Panc1 (cell line): ENCODE measurements at regions not wholly inside any gene's neighbourhood (a gene's known extent, or its start where the extent isn't known, plus 50 kb on each side); places are given as distances from the start of the nearest gene placed in this dataset.

Source experiments
- ATAC-seq: fragments of 200-7000 bp; cut with Tn5 transposase; 2 replicates; pipeline ENCODE4 v1.9.1; 2020; ENCODE audit warnings: mild to moderate bottlenecking, moderate library complexity
- BruUV-seq: library from RNA; stranded (reverse); fragments of 400-500 nt; replicated peaks from 2 replicates; lab custom pipeline; 2021; lab: Mats Ljungman, UMichigan
- CTCF ChIA-PET: fragments of 300-600 bp; sonication (Branson Sonifier 250); formaldehyde crosslinking; loops from one replicate; lab custom pipeline; 2022; ENCODE audit warnings: antibody characterized with exemption; lab: Charles Lee
- POLR2A ChIA-PET: fragments of 300-600 bp; sonication (Branson Sonifier 250); formaldehyde crosslinking; loops from one replicate; lab custom pipeline; 2022; ENCODE audit warnings: antibody characterized with exemption; lab: Charles Lee
- DNase-seq: peaks from one replicate; pipeline ENCODE4 v3.0.0-alpha.2; 2010; ENCODE audit warnings: low read depth, low spot score
- H3K27ac ChIP-seq: 2 replicates; pipeline ENCODE4 v1.5.1; 2011; ENCODE audit warnings: mild to moderate bottlenecking, low read length, inconsistent platforms
- H3K27me3 ChIP-seq: fragments of 200-500 bp; sonication (Bioruptor generic); 2 replicates; pipeline ENCODE4 v1.6.0; 2014; ENCODE audit warnings: low read length, inconsistent platforms; ENCODE audit not compliant: control insufficient read depth, insufficient read depth
- H3K36me3 ChIP-seq: fragments of 200-500 bp; sonication (Bioruptor generic); 2 replicates; pipeline ENCODE4 v1.5.1; 2014; ENCODE audit warnings: inconsistent platforms, mild to moderate bottlenecking, low read length, moderate library complexity; ENCODE audit not compliant: control insufficient read depth, insufficient read depth
- H3K4me1 ChIP-seq: 2 replicates; pipeline ENCODE4 v1.5.1; 2011; ENCODE audit warnings: inconsistent platforms, mild to moderate bottlenecking, low read length, moderate library complexity; ENCODE audit not compliant: control insufficient read depth, insufficient read depth
- H3K4me3 ChIP-seq, 2 experiments: 2 replicates each; pipeline ENCODE4 v1.5.1; 2011 to 2012; ENCODE audit warnings: low read depth in 2 of 2, low read length in 2 of 2, mild to moderate bottlenecking in 2 of 2, inconsistent platforms in 1 of 2, moderate library complexity in 1 of 2
- H3K9me3 ChIP-seq: fragments of 200-500 bp; sonication (Bioruptor generic); 2 replicates; pipeline ENCODE4 v1.5.1; 2014; ENCODE audit warnings: low read depth, mild to moderate bottlenecking, inconsistent platforms, low read length, moderate library complexity; ENCODE audit not compliant: control insufficient read depth, insufficient read depth
- CTCF ChIP-seq: fragments of 450-650 bp; IDR thresholded peaks from 2 replicates; pipeline ENCODE4 v1.5.1; 2017; ENCODE audit warnings: mild to moderate bottlenecking
- POLR2AphosphoS5 ChIP-seq: IDR thresholded peaks from 2 replicates; pipeline ENCODE4 v1.6.1; 2012; ENCODE audit warnings: mild to moderate bottlenecking, low read depth, low read length, moderate library complexity
- REST ChIP-seq, 2 experiments: IDR thresholded peaks; 2 replicates each; pipeline ENCODE4 v1.6.1; 2011 to 2012; ENCODE audit warnings: low read depth in 2 of 2, control low read depth in 1 of 2, low read length in 1 of 2, mild to moderate bottlenecking in 1 of 2, moderate library complexity in 1 of 2; ENCODE audit not compliant: insufficient read depth in 1 of 2
- SIN3A ChIP-seq: IDR thresholded peaks from 2 replicates; pipeline ENCODE4 v1.6.1; 2012; ENCODE audit warnings: low read depth, mild to moderate bottlenecking, low read length, moderate library complexity, borderline replicate concordance; ENCODE audit not compliant: insufficient read depth
- TCF7L2 ChIP-seq: IDR thresholded peaks from 2 replicates; pipeline ENCODE4 v1.6.1; 2011; ENCODE audit warnings: mild to moderate bottlenecking, low read depth, low read length, inconsistent platforms
- in situ Hi-C: cut with HindIII; loops from 2 replicates; pipeline ENCODE4 v1.10.0; 2016; ENCODE audit warnings: low sequenced_read_pairs, low pct_unique_long_range_greater_than_20kb
- intact Hi-C: fragments of 100-400 bp; cut with micrococcal nuclease; formaldehyde crosslinking; loops from one replicate; pipeline ENCODE4 v1.10.0; 2022; ENCODE audit not compliant: unreplicated experiment

- Histone ChIP-seq H3K4me1 (no peaks in the 10 kb centered on the region), H3K36me3 (no peaks in the 10 kb centered on the region), H3K27ac (no peak overlapping the region), H3K27me3 (no peaks in the 10 kb centered on the region), H3K4me3 (no peak overlapping the region), H3K9me3 (no peaks in the 10 kb centered on the region)
- in situ Hi-C loops (no loop called here), intact Hi-C loops (no loop called here)
- BruUV-seq, result no TSS peak
- no peak for ATAC-seq
- TF ChIP-seq CTCF (no peak), SIN3A (no peak), REST (IDR thresholded peaks at IDR 0.05; ENCODE audit: insufficient read depth in 1 of 2, low read depth in 2 of 2, low read length in 1 of 2) (no peak), POLR2AphosphoS5 (no peak), TCF7L2 (no peak)
- POLR2A ChIA-PET, result no interaction called here
- no peak for DNase-seq
- CTCF ChIA-PET, result no interaction called here
Observed at GRCh38 chr2:8590938-8591337, 90.9 kb upstream of the ID2 start.

GRCh38 chr2:8592736-8593135 is 89.1 kb upstream of the ID2 start:
- Histone ChIP-seq H3K4me3 (no peak overlapping the region), H3K27ac (no peak overlapping the region), H3K36me3 (no peaks in the 10 kb centered on the region), H3K4me1 (no peaks in the 10 kb centered on the region), H3K9me3 (no peaks in the 10 kb centered on the region), H3K27me3 (no peaks in the 10 kb centered on the region)
- ChIA-PET CTCF (no interaction called here), POLR2A (no interaction called here)
- TF ChIP-seq POLR2AphosphoS5 (no peak), SIN3A (no peak), REST (IDR thresholded peaks at IDR 0.05; ENCODE audit: insufficient read depth in 1 of 2, low read depth in 2 of 2, low read length in 1 of 2) (no peak), CTCF (no peak), TCF7L2 (no peak)
- BruUV-seq, result no TSS peak
- no peak for DNase-seq
- in situ Hi-C loops (no loop called here), intact Hi-C loops (no loop called here)
- no peak for ATAC-seq
